Thoracic aorta (tissue), 2 donors: ENCODE measurements at regions not wholly inside any gene's neighbourhood (a gene's known extent, or its start where the extent isn't known, plus 50 kb on each side); places are given as distances from the start of the nearest gene placed in this dataset.

Experiments
- ATAC-seq: fragments of 150-250 bp; one replicate; pipeline ENCODE4 v1.8.0; 2017; ENCODE audit warnings: low read depth; ENCODE audit not compliant: insufficient number of reproducible peaks, low FRiP score
- DNase-seq: peaks from one replicate; pipeline ENCODE4 v3.0.0-alpha.2; 2020; ENCODE audit warnings: low spot score
- H3K27ac ChIP-seq, 2 donors: fragments of 200-600 bp; sonication (generic); 1 replicate in 1 of 2; 2 replicates in 1 of 2; pipeline ENCODE4 v1.5.1; 2016; ENCODE audit warnings: mild to moderate bottlenecking in 2 of 2, moderate library complexity in 2 of 2
- H3K27me3 ChIP-seq: fragments of 200-600 bp; sonication (generic); replicated peaks from 2 replicates; pipeline ENCODE4 v1.6.0; 2016; ENCODE audit warnings: mild to moderate bottlenecking; ENCODE audit not compliant: insufficient read depth
- H3K36me3 ChIP-seq: fragments of 200-600 bp; sonication (generic); one replicate; pipeline ENCODE4 v1.5.1; 2016
- H3K4me1 ChIP-seq, 2 donors: fragments of 200-600 bp; sonication (generic); 1 replicate in 1 of 2; 2 replicates in 1 of 2; pipeline versions ENCODE4 v1.5.1 to v1.6.0; 2016; ENCODE audit warnings: low read depth in 2 of 2, mild to moderate bottlenecking in 1 of 2; ENCODE audit not compliant: control insufficient read depth in 1 of 2
- H3K4me3 ChIP-seq: fragments of 200-600 bp; sonication (generic); 2 replicates; pipeline ENCODE4 v1.5.1; 2016; ENCODE audit warnings: mild to moderate bottlenecking
- H3K9me3 ChIP-seq: fragments of 200-600 bp; sonication (generic); 2 replicates; pipeline ENCODE4 v1.5.1; 2016
- CTCF ChIP-seq: fragments of 200-600 bp; sonication (generic); IDR thresholded peaks from one replicate; pipeline ENCODE4 v1.5.1; 2019; ENCODE audit warnings: antibody characterized with exemption

- Histone ChIP-seq H3K36me3 (no peaks in the 10 kb centered on the region), H3K4me1 (no peaks in the 10 kb centered on the region), H3K4me3 (no peak overlapping the region), H3K27me3 (no peaks in the 10 kb centered on the region), H3K27ac (no peak overlapping the region), H3K9me3 (no peaks in the 10 kb centered on the region)
- TF ChIP-seq CTCF = no peak
- ATAC-seq (no peak), DNase-seq (no peak)
Measured at GRCh38 chr17:72358465-72358864, 237.6 kb downstream of the SOX9 start.

- H3K4me3 ChIP-seq = no peak overlapping the region
- no peak for TF ChIP-seq CTCF
- no peaks in the 10 kb centered on the region for H3K4me1 ChIP-seq
- no peaks in the 10 kb centered on the region for H3K27me3 ChIP-seq
- DNase-seq (no peak), ATAC-seq (no peak)
- H3K27ac ChIP-seq = no peak overlapping the region
- no peaks in the 10 kb centered on the region for H3K36me3 ChIP-seq
- no peaks in the 10 kb centered on the region for H3K9me3 ChIP-seq
Measured at GRCh38 chr17:72359274-72359673, 238.5 kb downstream of the SOX9 start.

GRCh38 chr17:72359811-72360210 lies 239.0 kb downstream of the SOX9 start:
- no peak overlapping the region for H3K27ac ChIP-seq
- no peak overlapping the region for H3K4me3 ChIP-seq
- no peak for TF ChIP-seq CTCF
- ATAC-seq = no peak
- no peaks in the 10 kb centered on the region for H3K4me1 ChIP-seq
- no peaks in the 10 kb centered on the region for H3K9me3 ChIP-seq
- DNase-seq = no peak
- no peaks in the 10 kb centered on the region for H3K27me3 ChIP-seq
- no peaks in the 10 kb centered on the region for H3K36me3 ChIP-seq

GRCh38 chr17:72360386-72360940 lies 239.6 kb downstream of the SOX9 start:
- no peaks in the 10 kb centered on the region for H3K27me3 ChIP-seq
- H3K27ac ChIP-seq = no peak overlapping the region
- no peaks in the 10 kb centered on the region for H3K9me3 ChIP-seq
- H3K4me3 ChIP-seq = no peak overlapping the region
- no peaks in the 10 kb centered on the region for H3K36me3 ChIP-seq
- DNase-seq = no peak
- no peaks in the 10 kb centered on the region for H3K4me1 ChIP-seq
- ATAC-seq = no peak
- TF ChIP-seq CTCF = no peak

GRCh38 chr17:72361892-72362291 lies 241.1 kb downstream of the SOX9 start:
- ATAC-seq = no peak
- H3K4me3 ChIP-seq = no peak overlapping the region
- H3K27ac ChIP-seq = no peak overlapping the region
- TF ChIP-seq CTCF = no peak
- no peaks in the 10 kb centered on the region for H3K36me3 ChIP-seq
- H3K4me1 ChIP-seq = no peaks in the 10 kb centered on the region
- no peaks in the 10 kb centered on the region for H3K9me3 ChIP-seq
- DNase-seq = no peak
- H3K27me3 ChIP-seq = no peaks in the 10 kb centered on the region
